Activated CD4-positive, alpha-beta T cell treated with anti-CD3 and anti-CD28 coated beads, Interleukin-2, Interleukin-4, amounts not matched to agents 100 ng/mL and 50 ng/mL, durations not matched to agents 16 hours and 8 hours (primary cell): ENCODE measurements at regions not wholly inside any gene's neighbourhood (a gene's known extent, or its start where the extent isn't known, plus 50 kb on each side); places are given as distances from the start of the nearest gene placed in this dataset.
"Not testable (repeated sequence)": the region's sequence is repeated elsewhere in the genome, so short reads cannot be mapped to it uniquely, and the experiment has no call there.

Experiments
- DNase-seq: peaks from one replicate; pipeline ENCODE4 v3.0.0-alpha.2; 2020; ENCODE audit warnings: low spot score

- no peak for DNase-seq
Measured at GRCh38 chr15:66864871-66865281, 162.8 kb downstream of the SMAD6 start.

GRCh38 chr15:66865622-66866611 is 163.9 kb downstream of the SMAD6 start:
- DNase-seq, result no peak

- no peak for DNase-seq
Measured at GRCh38 chr15:66866656-66867055, 164.6 kb downstream of the SMAD6 start.

GRCh38 chr15:66868918-66869317 is 166.9 kb downstream of the SMAD6 start:
- DNase-seq, result no peak

GRCh38 chr15:66870880-66871388 is 168.9 kb downstream of the SMAD6 start:
- no peak for DNase-seq

- DNase-seq, result no peak
Measured at GRCh38 chr15:66872405-66872804, 170.4 kb downstream of the SMAD6 start.

- not testable (repeated sequence) for DNase-seq
Measured at GRCh38 chr15:66873331-66873730, 171.3 kb downstream of the SMAD6 start.

GRCh38 chr15:66873856-66874255 is 171.8 kb downstream of the SMAD6 start:
- no peak for DNase-seq

- DNase-seq, result no peak
Measured at GRCh38 chr15:66875588-66876420, 173.8 kb downstream of the SMAD6 start.

- no peak for DNase-seq
Measured at GRCh38 chr15:66876421-66876730, 174.3 kb downstream of the SMAD6 start.

GRCh38 chr15:66876731-66877476 is 174.9 kb downstream of the SMAD6 start:
- DNase-seq, result no peak

GRCh38 chr15:66877477-66878271 is 175.6 kb downstream of the SMAD6 start:
- no peak for DNase-seq

GRCh38 chr15:66878761-66879160 is 176.7 kb downstream of the SMAD6 start:
- no peak for DNase-seq

GRCh38 chr15:66879531-66880368 is 177.7 kb downstream of the SMAD6 start:
- DNase-seq, result no peak

GRCh38 chr15:66880380-66881155 is 178.5 kb downstream of the SMAD6 start:
- no peak for DNase-seq

- DNase-seq, result no peak
Measured at GRCh38 chr15:66881173-66881905, 179.3 kb downstream of the SMAD6 start.

- no peak for DNase-seq
Measured at GRCh38 chr15:66882251-66883020, 180.4 kb downstream of the SMAD6 start.
